Liver (tissue), 8 donors: ENCODE measurements at regions not wholly inside any gene's neighbourhood (a gene's known extent, or its start where the extent isn't known, plus 50 kb on each side); places are given as distances from the start of the nearest gene placed in this dataset.

Experiments
- DNase-seq: peaks from one replicate; pipeline ENCODE4 v3.0.0-alpha.2; 2017; ENCODE audit warnings: low spot score
- H3K27ac ChIP-seq, 2 donors: one replicate each; pipeline ENCODE4 v1.7.0; 2013; ENCODE audit warnings: inconsistent platforms in 2 of 2, low read length in 2 of 2, control low read depth in 1 of 2, low read depth in 1 of 2, mild to moderate bottlenecking in 1 of 2
- H3K27me3 ChIP-seq, 4 donors: one replicate each; pipeline versions ENCODE4 v1.6.1 to v1.7.0; 2013; ENCODE audit warnings: low read length in 3 of 4, inconsistent platforms in 1 of 4, mild to moderate bottlenecking in 1 of 4, moderate library complexity in 1 of 4; ENCODE audit not compliant: control insufficient read depth in 4 of 4, insufficient read depth in 4 of 4
- H3K36me3 ChIP-seq, 4 donors: one replicate each; pipeline versions ENCODE4 v1.6.1 to v1.7.0; 2013; ENCODE audit warnings: low read length in 3 of 4, mild to moderate bottlenecking in 3 of 4, low read depth in 1 of 4, moderate library complexity in 1 of 4; ENCODE audit not compliant: control insufficient read depth in 4 of 4, insufficient read depth in 3 of 4
- H3K4me1 ChIP-seq, 4 donors: one replicate each; pipeline versions ENCODE4 v1.6.1 to v1.7.0; 2013; ENCODE audit warnings: low read length in 3 of 4, mild to moderate bottlenecking in 3 of 4, moderate library complexity in 1 of 4; ENCODE audit not compliant: control insufficient read depth in 4 of 4, insufficient read depth in 4 of 4
- H3K4me3 ChIP-seq, 3 donors: one replicate each; pipeline versions ENCODE4 v1.6.1 to v1.7.0; 2013; ENCODE audit warnings: low read length in 3 of 3, control low read depth in 1 of 3, low read depth in 1 of 3, mild to moderate bottlenecking in 1 of 3
- H3K9ac ChIP-seq, 2 donors: one replicate each; pipeline ENCODE4 v1.7.0; 2013; ENCODE audit warnings: low read length in 2 of 2, mild to moderate bottlenecking in 2 of 2, moderate library complexity in 2 of 2, control low read depth in 1 of 2, low read depth in 1 of 2
- H3K9me3 ChIP-seq, 4 donors: one replicate each; pipeline versions ENCODE4 v1.6.1 to v1.7.0; 2013; ENCODE audit warnings: low read length in 3 of 4; ENCODE audit not compliant: control insufficient read depth in 4 of 4
- ATF3 ChIP-seq: IDR thresholded peaks from 2 replicates; pipeline ENCODE4 v1.6.1; 2016; ENCODE audit warnings: antibody characterized with exemption
- CTCF ChIP-seq: fragments of 150-350 bp; IDR thresholded peaks from 2 replicates; pipeline ENCODE4 v1.5.1; 2017; ENCODE audit warnings: improper control_type of control experiment, low read depth, low read length; ENCODE audit not compliant: missing input control
- EGR1 ChIP-seq, 2 donors: IDR thresholded peaks; 2 replicates each; pipeline ENCODE4 v1.6.1; 2016 to 2018; ENCODE audit warnings: antibody characterized with exemption in 2 of 2, low read depth in 2 of 2
- FOXA1 ChIP-seq: IDR thresholded peaks from 2 replicates; pipeline ENCODE4 v1.6.1; 2016; ENCODE audit warnings: antibody characterized with exemption
- FOXA2 ChIP-seq: IDR thresholded peaks from 2 replicates; pipeline ENCODE4 v1.6.1; 2016; ENCODE audit warnings: antibody characterized with exemption
- GABPA ChIP-seq, 2 donors: IDR thresholded peaks in 1 of 2; conservative IDR thresholded peaks in 1 of 2; 2 replicates each; pipeline ENCODE4 v1.6.1; 2016; ENCODE audit warnings: antibody characterized with exemption in 2 of 2, mild to moderate bottlenecking in 1 of 2, moderate library complexity in 1 of 2
- HNF4A ChIP-seq, 2 donors: conservative IDR thresholded peaks; 2 replicates each; pipeline ENCODE4 v1.6.1; 2016; ENCODE audit warnings: antibody characterized with exemption in 2 of 2, mild to moderate bottlenecking in 2 of 2
- HNF4G ChIP-seq: IDR thresholded peaks from 2 replicates; pipeline ENCODE4 v1.6.1; 2016; ENCODE audit warnings: antibody characterized with exemption
- JUND ChIP-seq, 2 donors: IDR thresholded peaks; 2 replicates each; pipeline ENCODE4 v1.6.1; 2016; ENCODE audit warnings: antibody characterized with exemption in 2 of 2
- MAX ChIP-seq: IDR thresholded peaks from 2 replicates; pipeline ENCODE4 v1.6.1; 2016; ENCODE audit warnings: antibody characterized with exemption
- NR2F2 ChIP-seq: IDR thresholded peaks from 2 replicates; pipeline ENCODE4 v1.6.1; 2016; ENCODE audit warnings: antibody characterized with exemption
- RAD21 ChIP-seq, 2 donors: IDR thresholded peaks; 2 replicates each; pipeline ENCODE4 v1.6.1; 2016; ENCODE audit warnings: antibody characterized with exemption in 2 of 2, mild to moderate bottlenecking in 2 of 2
- REST ChIP-seq: IDR thresholded peaks from 2 replicates; pipeline ENCODE4 v1.6.1; 2016; ENCODE audit warnings: antibody characterized with exemption, mild to moderate bottlenecking
- RXRA ChIP-seq, 2 donors: IDR thresholded peaks; 2 replicates each; pipeline ENCODE4 v1.6.1; 2017 to 2018; ENCODE audit warnings: antibody characterized with exemption in 2 of 2, mild to moderate bottlenecking in 1 of 2
- SP1 ChIP-seq: IDR thresholded peaks from 2 replicates; pipeline ENCODE4 v1.6.1; 2018; ENCODE audit warnings: antibody characterized with exemption, mild to moderate bottlenecking
- TAF1 ChIP-seq: conservative IDR thresholded peaks from 2 replicates; pipeline ENCODE4 v1.6.1; 2016; ENCODE audit warnings: antibody characterized with exemption, mild to moderate bottlenecking
- YY1 ChIP-seq: IDR thresholded peaks from 2 replicates; pipeline ENCODE4 v1.6.1; 2016; ENCODE audit warnings: antibody characterized with exemption, mild to moderate bottlenecking
- ZBTB33 ChIP-seq: IDR thresholded peaks from 2 replicates; pipeline ENCODE4 v1.6.1; 2016; ENCODE audit warnings: antibody characterized with exemption
- WGBS: extraction: QIAGEN DNeasy Blood & Tissue Kit; methylation state at CpG from one replicate; pipeline ENCODE4 v1.1.7; 2013; 5-methylcytosine and 5-hydroxymethylcytosine counted together
- donor health status: healthy.
- donor health status: healthy.
- donor health status: healthy.
- donor health status: healthy.
- donor health status: healthy.

- Histone ChIP-seq H3K9ac (no peak overlapping the region), H3K4me3 (no peak overlapping the region), H3K27me3 (peaks cover 0 to 3% (median 0%) of the 10 kb centered on the region in 4 donors), H3K4me1 (no peaks in the 10 kb centered on the region), H3K9me3 (peaks cover 0 to 2% (median 0%) of the 10 kb centered on the region in 4 donors), H3K27ac (no peak overlapping the region), H3K36me3 (no peaks in the 10 kb centered on the region)
- 83% methylated on average over 4 of the region's 4 CpGs for WGBS
- no peak for DNase-seq
- TF ChIP-seq FOXA1, result no peak
- TF ChIP-seq HNF4A (conservative IDR thresholded peaks at IDR 0.05), result no peak
Observed at GRCh38 chrX:69395306-69395705, 108.8 kb upstream of the NALF2 start.

- H3K27me3 ChIP-seq, result no peaks in the 10 kb centered on the region
- 69% methylated on average over 7 of the region's 7 CpGs for WGBS
- no peaks in the 10 kb centered on the region for H3K4me1 ChIP-seq
- H3K27ac ChIP-seq, result no peak overlapping the region
- no peaks in the 10 kb centered on the region for H3K9me3 ChIP-seq
- no peak overlapping the region for H3K4me3 ChIP-seq
- no peak overlapping the region for H3K9ac ChIP-seq
- no peak for TF ChIP-seq FOXA2
- no peak for TF ChIP-seq EGR1 (IDR thresholded peaks at IDR 0.05; ENCODE audit: low read depth in 2 of 2)
- no peak for TF ChIP-seq RAD21 (IDR thresholded peaks at IDR 0.05)
- no peak for TF ChIP-seq MAX
- no peak for TF ChIP-seq JUND (IDR thresholded peaks at IDR 0.05)
- no peak for TF ChIP-seq ZBTB33
- TF ChIP-seq REST, result no peak
- no peak for TF ChIP-seq YY1
- no peak for TF ChIP-seq SP1
- no peak for TF ChIP-seq ATF3
- TF ChIP-seq TAF1, result no peak
- no peak for TF ChIP-seq NR2F2
- no peak for TF ChIP-seq CTCF
- no peak for TF ChIP-seq FOXA1
- TF ChIP-seq GABPA (IDR thresholded peaks at IDR 0.05 in 1 of 2, conservative IDR thresholded peaks at IDR 0.05 in 1 of 2), result no peak
- TF ChIP-seq HNF4A (conservative IDR thresholded peaks at IDR 0.05), result no peak
- TF ChIP-seq RXRA (IDR thresholded peaks at IDR 0.05), result no peak
- TF ChIP-seq HNF4G, result no peak
- no peak for DNase-seq
- H3K36me3 ChIP-seq, result no peaks in the 10 kb centered on the region
Observed at GRCh38 chrX:69389101-69389501, 115.0 kb upstream of the NALF2 start.
